Activated CD4-positive, alpha-beta T cell treated with anti-CD3 and anti-CD28 coated beads, Interleukin-2, Interleukin-4, amounts not matched to agents 100 ng/mL and 50 ng/mL, durations not matched to agents 16 hours and 8 hours (primary cell): ENCODE measurements at regions not wholly inside any gene's neighbourhood (a gene's known extent, or its start where the extent isn't known, plus 50 kb on each side); places are given as distances from the start of the nearest gene placed in this dataset.

Source experiments
- DNase-seq: peaks from one replicate; pipeline ENCODE4 v3.0.0-alpha.2; 2020; ENCODE audit warnings: low spot score

- DNase-seq: no peak
These were observed 99.8 kb upstream of the TSPAN5 start for GRCh38 chr4:98758182-98758581.

GRCh38 chr4:98754736-98755135 lies 96.3 kb upstream of the TSPAN5 start:
- no peak for DNase-seq

- no peak for DNase-seq
These were observed 90.8 kb upstream of the TSPAN5 start for GRCh38 chr4:98749206-98749605.

- DNase-seq: no peak
These were observed 90.2 kb upstream of the TSPAN5 start for GRCh38 chr4:98748609-98749008.

GRCh38 chr4:98747393-98748091 lies 89.1 kb upstream of the TSPAN5 start:
- DNase-seq: no peak

- no peak for DNase-seq
These were observed 88.5 kb upstream of the TSPAN5 start for GRCh38 chr4:98746936-98747335.

- DNase-seq: no peak
These were observed 88.1 kb upstream of the TSPAN5 start for GRCh38 chr4:98746530-98746929.

- DNase-seq: no peak
These were observed 87.0 kb upstream of the TSPAN5 start for GRCh38 chr4:98745366-98745765.

GRCh38 chr4:98744372-98745150 lies 86.2 kb upstream of the TSPAN5 start:
- DNase-seq: no peak

- DNase-seq: no peak
These were observed 83.5 kb upstream of the TSPAN5 start for GRCh38 chr4:98741952-98742351.

- DNase-seq: no peak
These were observed 81.3 kb upstream of the TSPAN5 start for GRCh38 chr4:98739751-98740150.

GRCh38 chr4:98733601-98734000 lies 75.2 kb upstream of the TSPAN5 start:
- DNase-seq: no peak

- no peak for DNase-seq
These were observed 70.5 kb upstream of the TSPAN5 start for GRCh38 chr4:98728871-98729270.

GRCh38 chr4:98728433-98728832 lies 70.0 kb upstream of the TSPAN5 start:
- no peak for DNase-seq

- no peak for DNase-seq
These were observed 63.6 kb upstream of the TSPAN5 start for GRCh38 chr4:98722000-98722399.

GRCh38 chr4:98720871-98721480 lies 62.6 kb upstream of the TSPAN5 start:
- DNase-seq: no peak

GRCh38 chr4:98716796-98717195 lies 58.4 kb upstream of the TSPAN5 start:
- no peak for DNase-seq

GRCh38 chr4:98712607-98713006 lies 54.2 kb upstream of the TSPAN5 start:
- no peak for DNase-seq

GRCh38 chr4:98711526-98711925 lies 53.1 kb upstream of the TSPAN5 start:
- DNase-seq: no peak

GRCh38 chr4:98710831-98711230 lies 52.4 kb upstream of the TSPAN5 start:
- no peak for DNase-seq
